HepG2 (cell line): ENCODE measurements at regions not wholly inside any gene's neighbourhood (a gene's known extent, or its start where the extent isn't known, plus 50 kb on each side); places are given as distances from the start of the nearest gene placed in this dataset.

Source experiments
- ATAC-seq: fragments of 200-7000 bp; cut with Tn5 transposase; 3 replicates; pipeline ENCODE4 v1.9.1; 2020; ENCODE audit warnings: mild to moderate bottlenecking, moderate library complexity
- BruUV-seq: library from RNA; stranded (reverse); fragments of 400-500 nt; replicated peaks from 2 replicates; lab custom pipeline; 2021; lab: Mats Ljungman, UMichigan
- CTCF ChIA-PET: fragments of 300-600 bp; formaldehyde crosslinking; extraction: SDS; loops from one replicate; lab custom pipeline; 2021; ENCODE audit warnings: low total read pairs, inconsistent platforms, low intra/inter-chr PET ratio; lab: Yijun Ruan, JAX
- POLR2A ChIA-PET: fragments of 350-600 bp; sonication (Branson Sonifier 250); formaldehyde crosslinking; loops from one replicate; lab custom pipeline; 2020; ENCODE audit warnings: antibody characterized with exemption, inconsistent platforms; lab: Yijun Ruan, JAX
- DNase-seq: peaks from one replicate; pipeline ENCODE4 v3.0.0-alpha.2; 2015; ENCODE audit warnings: low spot score
- FAIRE-seq: peaks from 3 replicates; lab custom pipeline; 2011; peaks lifted over from hg19 to GRCh38; lab: Jason Lieb, UNC
- H2AFZ ChIP-seq: one replicate; pipeline ENCODE4 v1.6.1; 2011; ENCODE audit warnings: low read length, inconsistent platforms
- H3K27ac ChIP-seq: fragments of 300-600 bp; 3 replicates; pipeline ENCODE4 v1.8.0; 2011; ENCODE audit warnings: mixed run types, mild to moderate bottlenecking, mixed read lengths, low read length, inconsistent platforms; ENCODE audit not compliant: insufficient read depth; ENCODE audit errors: extremely low read length
- H3K27me3 ChIP-seq, 2 experiments: fragments of 200-600 bp in 1 of 2; 2 replicates in 1 of 2; 3 replicates in 1 of 2; pipeline versions ENCODE4 v1.6.0 to v1.8.0; 2011; ENCODE audit warnings: low read length in 2 of 2, mild to moderate bottlenecking in 2 of 2, moderate library complexity in 2 of 2, inconsistent platforms in 1 of 2; ENCODE audit not compliant: insufficient read depth in 2 of 2, control insufficient read depth in 1 of 2
- H3K36me3 ChIP-seq, 2 experiments: fragments of 200-600 bp in 1 of 2; replicated peaks in 1 of 2; 2 replicates in 1 of 2; 3 replicates in 1 of 2; pipeline versions ENCODE4 v1.5.1 to v1.8.0; 2011; ENCODE audit warnings: low read length in 2 of 2, inconsistent platforms in 1 of 2; ENCODE audit not compliant: insufficient read depth in 2 of 2, control insufficient read depth in 1 of 2
- H3K4me1 ChIP-seq: 2 replicates; pipeline ENCODE4 v1.5.1; 2012; ENCODE audit warnings: low read length, inconsistent platforms; ENCODE audit not compliant: insufficient read depth
- H3K4me2 ChIP-seq: 2 replicates; pipeline ENCODE4 v1.6.0; 2011; ENCODE audit warnings: low read depth, low read length, inconsistent platforms
- H3K4me3 ChIP-seq, 3 experiments: fragments of 200-600 bp in 1 of 3; sonication (generic), shearing (Covaris generic) in 1 of 3; replicated peaks in 1 of 3; 2 replicates each; pipeline ENCODE4 v1.5.1; 2011 to 2016; ENCODE audit warnings: low read length in 3 of 3, inconsistent platforms in 2 of 3, low read depth in 2 of 3, mild to moderate bottlenecking in 2 of 3, control low read depth in 1 of 3, mixed read lengths in 1 of 3; ENCODE audit not compliant: insufficient read depth in 1 of 3
- H3K79me2 ChIP-seq: one replicate; pipeline ENCODE4 v1.6.1; 2011; ENCODE audit warnings: low read length, inconsistent platforms; ENCODE audit not compliant: insufficient read depth
- H3K9ac ChIP-seq: 2 replicates; pipeline ENCODE4 v1.6.0; 2011; ENCODE audit warnings: mild to moderate bottlenecking, low read depth, low read length, inconsistent platforms; ENCODE audit not compliant: insufficient read depth
- H3K9me3 ChIP-seq: 2 replicates; pipeline ENCODE4 v1.5.1; 2012; ENCODE audit warnings: mild to moderate bottlenecking, low read length
- H4K20me1 ChIP-seq: 2 replicates; pipeline ENCODE4 v1.6.0; 2011; ENCODE audit warnings: inconsistent platforms, mild to moderate bottlenecking, low read length, moderate library complexity; ENCODE audit not compliant: insufficient read depth
- ATF7 ChIP-seq, 2 experiments: fragments of 450-650 bp in 1 of 2; sonication (generic) in 1 of 2; formaldehyde crosslinking in 1 of 2; IDR thresholded peaks; 2 replicates each; pipeline versions ENCODE4 v1.4.0 to v1.6.1; 2016 to 2020; ENCODE audit warnings: antibody characterized with exemption in 1 of 2, mild to moderate bottlenecking in 1 of 2, missing genetic modification reagents in 1 of 2
- GRHL1 ChIP-seq: sonication (generic); formaldehyde crosslinking; conservative IDR thresholded peaks from 2 replicates; pipeline ENCODE4 v1.8.0; 2022; ENCODE audit warnings: missing genetic modification reagents
- HOXA7 ChIP-seq: sonication (generic); formaldehyde crosslinking; IDR thresholded peaks from 2 replicates; pipeline ENCODE4 v1.8.1; 2022; ENCODE audit warnings: mild to moderate bottlenecking, missing genetic modification reagents, moderate library complexity
- IKZF1 ChIP-seq: fragments of 450-650 bp; IDR thresholded peaks from 2 replicates; pipeline ENCODE4 v1.7.1; 2016
- PAXIP1 ChIP-seq: sonication (generic); formaldehyde crosslinking; conservative IDR thresholded peaks from 2 replicates; pipeline ENCODE4 v1.4.0; 2020; ENCODE audit warnings: mild to moderate bottlenecking, missing genetic modification reagents, moderate library complexity
- SYNCRIP ChIP-seq: fragments of 200-400 bp; formaldehyde crosslinking; IDR thresholded peaks from 2 replicates; pipeline ENCODE4 v1.6.1; 2018; ENCODE audit warnings: mild to moderate bottlenecking, low read depth, low read length; ENCODE audit not compliant: insufficient read depth
- ZNF562 ChIP-seq: sonication (generic); formaldehyde crosslinking; IDR thresholded peaks from 2 replicates; pipeline ENCODE4 v1.8.0; 2022; ENCODE audit warnings: missing genetic modification reagents, borderline replicate concordance
- ZNF629 ChIP-seq: sonication (generic); formaldehyde crosslinking; conservative IDR thresholded peaks from 2 replicates; pipeline ENCODE4 v1.5.0; 2020; ENCODE audit warnings: missing genetic modification reagents
- WGBS: methylation state at CpG from one replicate; pipeline ENCODE4 v1.1.6; 2017; ENCODE audit warnings: low lambda C conversion rate; 5-methylcytosine and 5-hydroxymethylcytosine counted together
- in situ Hi-C: cut with HindIII; loops from 2 replicates; pipeline ENCODE4 v1.10.0; 2017; ENCODE audit warnings: low pct_unique_long_range_greater_than_20kb; ENCODE audit not compliant: extremely low pct_ligation_motif_present
- intact Hi-C: fragments of 100-400 bp; cut with micrococcal nuclease; formaldehyde crosslinking; loops from one replicate; pipeline ENCODE4 v1.10.0; 2022; ENCODE audit not compliant: unreplicated experiment
- TF ChIP-seq, protein P1 (sequence below): sonication (generic); formaldehyde crosslinking; IDR thresholded peaks from 2 replicates; pipeline ENCODE4 v1.4.0; 2020; ENCODE audit warnings: mild to moderate bottlenecking, missing genetic modification reagents, borderline replicate concordance
- TF ChIP-seq, protein P2 (sequence below): sonication (generic); formaldehyde crosslinking; IDR thresholded peaks from 2 replicates; pipeline ENCODE4 v1.4.0; 2020; ENCODE audit warnings: mild to moderate bottlenecking, missing genetic modification reagents

GRCh38 chrX:6679988-6680387 is 145.1 kb upstream of the VCX3A start (continued):
- TF ChIP-seq, protein P1, sequence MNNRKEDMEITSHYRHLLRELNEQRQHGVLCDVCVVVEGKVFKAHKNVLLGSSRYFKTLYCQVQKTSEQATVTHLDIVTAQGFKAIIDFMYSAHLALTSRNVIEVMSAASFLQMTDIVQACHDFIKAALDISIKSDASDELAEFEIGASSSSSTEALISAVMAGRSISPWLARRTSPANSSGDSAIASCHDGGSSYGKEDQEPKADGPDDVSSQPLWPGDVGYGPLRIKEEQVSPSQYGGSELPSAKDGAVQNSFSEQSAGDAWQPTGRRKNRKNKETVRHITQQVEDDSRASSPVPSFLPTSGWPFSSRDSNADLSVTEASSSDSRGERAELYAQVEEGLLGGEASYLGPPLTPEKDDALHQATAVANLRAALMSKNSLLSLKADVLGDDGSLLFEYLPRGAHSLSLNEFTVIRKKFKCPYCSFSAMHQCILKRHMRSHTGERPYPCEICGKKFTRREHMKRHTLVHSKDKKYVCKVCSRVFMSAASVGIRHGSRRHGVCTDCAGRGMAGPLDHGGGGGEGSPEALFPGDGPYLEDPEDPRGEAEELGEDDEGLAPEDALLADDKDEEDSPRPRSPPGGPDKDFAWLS (CRISPR knock-in tag): no peak
- TF ChIP-seq HOXA7 (CRISPR knock-in tag): no peak
- no peak for TF ChIP-seq ZNF629 (CRISPR knock-in tag)
- no peak for TF ChIP-seq ATF7 (IDR thresholded peaks at IDR 0.05)
- TF ChIP-seq ATF7 (CRISPR knock-in tag; IDR thresholded peaks at IDR 0.05): no peak
- TF ChIP-seq PAXIP1 (CRISPR knock-in tag): no peak
- no peak for TF ChIP-seq SYNCRIP

- TF ChIP-seq ZNF562 (CRISPR knock-in tag): no peak
- TF ChIP-seq GRHL1: no peak
- no peak for TF ChIP-seq IKZF1
- TF ChIP-seq, protein P2, sequence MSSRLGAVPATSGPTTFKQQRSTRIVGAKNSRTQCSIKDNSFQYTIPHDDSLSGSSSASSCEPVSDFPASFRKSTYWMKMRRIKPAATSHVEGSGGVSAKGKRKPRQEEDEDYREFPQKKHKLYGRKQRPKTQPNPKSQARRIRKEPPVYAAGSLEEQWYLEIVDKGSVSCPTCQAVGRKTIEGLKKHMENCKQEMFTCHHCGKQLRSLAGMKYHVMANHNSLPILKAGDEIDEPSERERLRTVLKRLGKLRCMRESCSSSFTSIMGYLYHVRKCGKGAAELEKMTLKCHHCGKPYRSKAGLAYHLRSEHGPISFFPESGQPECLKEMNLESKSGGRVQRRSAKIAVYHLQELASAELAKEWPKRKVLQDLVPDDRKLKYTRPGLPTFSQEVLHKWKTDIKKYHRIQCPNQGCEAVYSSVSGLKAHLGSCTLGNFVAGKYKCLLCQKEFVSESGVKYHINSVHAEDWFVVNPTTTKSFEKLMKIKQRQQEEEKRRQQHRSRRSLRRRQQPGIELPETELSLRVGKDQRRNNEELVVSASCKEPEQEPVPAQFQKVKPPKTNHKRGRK (CRISPR knock-in tag): no peak
- ChIA-PET CTCF (no interaction called here), POLR2A (no interaction called here)
- H4K20me1 ChIP-seq: no peaks in the 10 kb centered on the region
- no peaks in the 10 kb centered on the region for H3K4me1 ChIP-seq
- H3K4me2 ChIP-seq: no peak overlapping the region
- BruUV-seq: no TSS peak
- H3K79me2 ChIP-seq: no peaks in the 10 kb centered on the region
- in situ Hi-C loops: no loop called here
- no peak overlapping the region for H2AFZ ChIP-seq
- intact Hi-C loops: no loop called here
- 34% methylated on average over 5 of the region's 5 CpGs for WGBS
- no peak overlapping the region for H3K9ac ChIP-seq
- DNase-seq (no peak), FAIRE-seq (no peak), ATAC-seq (no peak)
- H3K36me3 ChIP-seq: no peaks in the 10 kb centered on the region
- H3K27me3 ChIP-seq: no peaks in the 10 kb centered on the region
- H3K9me3 ChIP-seq: no peaks in the 10 kb centered on the region
- no peak overlapping the region for H3K27ac ChIP-seq
- no peak overlapping the region for H3K4me3 ChIP-seq
Observed at GRCh38 chrX:6679550-6679949, 144.6 kb upstream of the VCX3A start.
